ENCODE measurements at regions not wholly inside any gene's neighbourhood (a gene's known extent, or its start where the extent isn't known, plus 50 kb on each side); places are given as distances from the start of the nearest gene placed in this dataset.

GRCh38 chr4:18846313-18846712 is 824.8 kb upstream of the LCORL start:
- ATAC-seq, result no peak

GRCh38 chr4:18844726-18845125 is 823.2 kb upstream of the LCORL start:
- DNase-seq, result no peak
- ATAC-seq, result no peak
- H3K4me1 ChIP-seq, result no peaks in the 10 kb centered on the region
- H3K27me3 ChIP-seq, result no peaks in the 10 kb centered on the region
- no peak overlapping the region for H3K4me3 ChIP-seq
- intact Hi-C loops (cut with DNase I), result no loop called here
- no peaks in the 10 kb centered on the region for H3K36me3 ChIP-seq (replicated peaks in 1 of 2; ENCODE audit: insufficient read depth in 1 of 2, low read depth in 2 of 2)
- WGBS, 2 donors, result 42 to 62% methylated on average over 1 of the region's 1 CpG
- H3K27ac ChIP-seq, result no peak overlapping the region
- H3K9me3 ChIP-seq, result peaks cover 0 to 12% (median 0%) of the 10 kb centered on the region in 3 donors
- TF ChIP-seq CTCF (IDR thresholded peaks at IDR 0.05) (no peak), POLR2A (IDR thresholded peaks at IDR 0.05) (no peak)

More at GRCh38 chr4:18846313-18846712, 824.8 kb upstream of the LCORL start:
- Histone ChIP-seq H3K36me3 (replicated peaks in 1 of 2; ENCODE audit: insufficient read depth in 1 of 2, low read depth in 2 of 2) (no peaks in the 10 kb centered on the region), H3K9me3 (peaks cover 0 to 12% (median 0%) of the 10 kb centered on the region in 3 donors), H3K27ac (no peak overlapping the region), H3K4me3 (no peak overlapping the region), H3K4me1 (no peaks in the 10 kb centered on the region), H3K27me3 (no peaks in the 10 kb centered on the region)
- 66 to 79% methylated on average over 1 of the region's 1 CpG for WGBS, 2 donors
- intact Hi-C loops (cut with DNase I), result no loop called here
- no peak for TF ChIP-seq POLR2A (IDR thresholded peaks at IDR 0.05)
- no peak for TF ChIP-seq CTCF (IDR thresholded peaks at IDR 0.05)
- DNase-seq, result no peak

GRCh38 chr4:18842431-18842830 is 820.9 kb upstream of the LCORL start:
- ATAC-seq (no peak), DNase-seq (no peak)
- H3K27me3 ChIP-seq, result no peaks in the 10 kb centered on the region
- H3K4me3 ChIP-seq, result no peak overlapping the region
- no peaks in the 10 kb centered on the region for H3K36me3 ChIP-seq (replicated peaks in 1 of 2; ENCODE audit: insufficient read depth in 1 of 2, low read depth in 2 of 2)
- H3K4me1 ChIP-seq, result no peaks in the 10 kb centered on the region
- peaks cover 0 to 12% (median 0%) of the 10 kb centered on the region in 3 donors for H3K9me3 ChIP-seq
- WGBS, 2 donors, result 67 to 100% methylated on average over 1 to 5 of the region's 5 CpGs
- intact Hi-C loops (cut with DNase I), result no loop called here
- TF ChIP-seq CTCF (IDR thresholded peaks at IDR 0.05) (no peak), POLR2A (IDR thresholded peaks at IDR 0.05) (no peak)
- no peak overlapping the region for H3K27ac ChIP-seq

GRCh38 chr4:18840481-18840880 is 818.9 kb upstream of the LCORL start:
- no peaks in the 10 kb centered on the region for H3K27me3 ChIP-seq
- TF ChIP-seq CTCF (IDR thresholded peaks at IDR 0.05), result no peak
- no peak overlapping the region for H3K4me3 ChIP-seq
- H3K4me1 ChIP-seq, result no peaks in the 10 kb centered on the region
- intact Hi-C loops (cut with DNase I), result no loop called here
- WGBS, 2 donors, result 50 to 60% methylated on average over 3 of the region's 3 CpGs
- peaks cover 0 to 12% (median 0%) of the 10 kb centered on the region in 3 donors for H3K9me3 ChIP-seq
- no peaks in the 10 kb centered on the region for H3K36me3 ChIP-seq (replicated peaks in 1 of 2; ENCODE audit: insufficient read depth in 1 of 2, low read depth in 2 of 2)
- DNase-seq (no peak), ATAC-seq (no peak)
- H3K27ac ChIP-seq, result no peak overlapping the region

- Histone ChIP-seq H3K36me3 (replicated peaks in 1 of 2; ENCODE audit: insufficient read depth in 1 of 2, low read depth in 2 of 2) (no peaks in the 10 kb centered on the region), H3K27ac (no peak overlapping the region), H3K4me1 (no peaks in the 10 kb centered on the region), H3K4me3 (no peak overlapping the region), H3K9me3 (no peaks in the 10 kb centered on the region), H3K27me3 (no peaks in the 10 kb centered on the region)
- TF ChIP-seq POLR2A (IDR thresholded peaks at IDR 0.05), result no peak
- TF ChIP-seq CTCF (IDR thresholded peaks at IDR 0.05), result no peak
- ATAC-seq (no peak), DNase-seq (no peak)
- intact Hi-C loops (cut with DNase I), result no loop called here
- 70 to 82% methylated on average over 4 of the region's 4 CpGs for WGBS, 2 donors
Observed at GRCh38 chr4:18816228-18816895, 794.8 kb upstream of the LCORL start.
